Cardiac fibroblast (primary cell): ENCODE measurements at regions not wholly inside any gene's neighbourhood (a gene's known extent, or its start where the extent isn't known, plus 50 kb on each side); places are given as distances from the start of the nearest gene placed in this dataset.
"Not testable (repeated sequence)": the region's sequence is repeated elsewhere in the genome, so short reads cannot be mapped to it uniquely, and the experiment has no call there.

Experiments
- DNase-seq, 2 donors: peaks; one replicate each; pipeline versions ENCODE4 v3.0.0 to v3.0.0-alpha.2; 2010; ENCODE audit warnings: low read depth in 2 of 2
- H3K4me3 ChIP-seq, 2 donors: replicated peaks in 1 of 2; 1 replicate in 1 of 2; 2 replicates in 1 of 2; pipeline ENCODE4 v1.5.1; 2011; ENCODE audit warnings: low read depth in 2 of 2, low read length in 2 of 2, mild to moderate bottlenecking in 2 of 2, moderate library complexity in 1 of 2
- TF ChIP-seq, protein P1 (sequence below): IDR thresholded peaks from one replicate; pipeline ENCODE4 v1.5.1; 2011; ENCODE audit warnings: low read depth, mild to moderate bottlenecking, low read length, inconsistent platforms

DNA sequence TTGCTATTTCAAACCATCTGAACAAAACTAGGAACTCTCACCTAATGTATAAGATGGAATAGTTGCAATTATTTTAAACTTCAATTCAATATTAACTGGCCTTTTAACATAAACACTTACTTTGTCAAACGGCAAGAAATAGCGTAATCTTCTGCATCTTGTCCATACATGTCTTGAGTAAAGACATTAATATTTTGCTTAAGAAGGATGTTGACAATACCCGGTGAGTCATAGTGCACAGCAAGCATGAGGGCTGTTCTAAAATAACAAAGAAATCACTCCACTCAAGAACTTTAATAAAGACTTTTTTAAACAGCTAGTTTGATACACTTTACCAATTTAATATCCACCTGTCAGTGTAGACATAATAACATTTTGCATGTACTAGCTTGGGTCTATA, 240.9 kb downstream of the LIPI start:
- not testable (repeated sequence) for H3K4me3 ChIP-seq
- DNase-seq = peak in 1 of 2 donors; percentile 0

DNA sequence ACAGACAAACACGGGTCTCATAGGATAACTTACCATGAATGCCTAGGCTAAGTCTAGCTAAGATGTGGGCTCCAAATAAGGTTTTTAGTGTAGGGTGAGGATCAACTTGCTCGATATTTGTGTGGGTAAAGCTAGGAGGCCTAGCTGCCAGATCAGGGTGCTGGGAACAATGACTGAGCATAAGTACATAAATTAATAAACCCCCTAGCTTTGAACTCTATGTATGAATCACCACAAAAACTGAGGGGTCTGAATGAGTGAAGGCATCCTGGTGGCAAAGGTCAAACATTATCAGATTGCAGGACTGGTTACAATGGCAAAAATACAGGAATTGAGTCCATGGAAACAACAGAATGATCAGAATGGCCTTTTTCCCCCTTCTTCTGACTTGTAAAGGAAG, 241.8 kb downstream of the LIPI start:
- H3K4me3 ChIP-seq, DNase-seq: not testable (repeated sequence)

DNA sequence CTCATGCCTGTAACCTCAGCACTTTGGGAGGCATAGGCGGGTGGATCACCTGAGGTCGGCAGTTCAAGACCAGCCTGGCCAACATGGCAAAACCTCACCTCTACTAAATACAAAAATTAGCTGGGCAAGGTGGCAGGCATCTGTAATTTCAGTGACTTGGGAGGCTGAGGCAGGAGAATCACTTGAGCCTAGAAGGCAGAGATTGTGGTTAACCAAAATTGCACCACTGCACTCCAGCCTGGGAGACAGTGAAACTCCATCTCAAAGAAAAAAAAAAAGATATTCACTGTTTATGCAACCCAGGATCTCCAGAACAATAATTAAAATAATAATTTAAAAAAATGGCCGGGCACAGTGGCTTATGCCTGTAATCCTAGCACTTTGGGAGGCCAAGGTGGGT, 247.5 kb downstream of the LIPI start:
- not testable (repeated sequence) for DNase-seq, H3K4me3 ChIP-seq

DNA sequence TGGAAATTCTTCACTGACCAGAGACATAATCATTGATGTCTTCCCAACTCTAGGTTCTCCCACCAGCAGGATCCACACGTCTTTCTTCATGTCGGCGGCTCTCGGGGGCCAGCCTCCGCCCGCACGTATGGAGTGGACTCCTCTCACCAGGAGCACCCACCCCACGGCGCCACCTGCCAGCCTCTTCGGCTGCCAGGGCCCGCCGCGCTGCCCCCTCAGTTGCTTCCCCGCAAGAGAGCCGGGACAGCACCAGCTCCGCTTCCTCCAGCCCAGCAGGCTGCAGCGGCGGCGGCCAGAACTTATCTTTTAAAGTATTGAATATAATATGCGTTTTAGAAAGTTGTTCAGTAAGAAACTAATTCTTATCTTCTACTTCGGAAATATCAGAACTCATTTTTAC, 273.5 kb downstream of the LIPI start:
- no peak for DNase-seq

DNA sequence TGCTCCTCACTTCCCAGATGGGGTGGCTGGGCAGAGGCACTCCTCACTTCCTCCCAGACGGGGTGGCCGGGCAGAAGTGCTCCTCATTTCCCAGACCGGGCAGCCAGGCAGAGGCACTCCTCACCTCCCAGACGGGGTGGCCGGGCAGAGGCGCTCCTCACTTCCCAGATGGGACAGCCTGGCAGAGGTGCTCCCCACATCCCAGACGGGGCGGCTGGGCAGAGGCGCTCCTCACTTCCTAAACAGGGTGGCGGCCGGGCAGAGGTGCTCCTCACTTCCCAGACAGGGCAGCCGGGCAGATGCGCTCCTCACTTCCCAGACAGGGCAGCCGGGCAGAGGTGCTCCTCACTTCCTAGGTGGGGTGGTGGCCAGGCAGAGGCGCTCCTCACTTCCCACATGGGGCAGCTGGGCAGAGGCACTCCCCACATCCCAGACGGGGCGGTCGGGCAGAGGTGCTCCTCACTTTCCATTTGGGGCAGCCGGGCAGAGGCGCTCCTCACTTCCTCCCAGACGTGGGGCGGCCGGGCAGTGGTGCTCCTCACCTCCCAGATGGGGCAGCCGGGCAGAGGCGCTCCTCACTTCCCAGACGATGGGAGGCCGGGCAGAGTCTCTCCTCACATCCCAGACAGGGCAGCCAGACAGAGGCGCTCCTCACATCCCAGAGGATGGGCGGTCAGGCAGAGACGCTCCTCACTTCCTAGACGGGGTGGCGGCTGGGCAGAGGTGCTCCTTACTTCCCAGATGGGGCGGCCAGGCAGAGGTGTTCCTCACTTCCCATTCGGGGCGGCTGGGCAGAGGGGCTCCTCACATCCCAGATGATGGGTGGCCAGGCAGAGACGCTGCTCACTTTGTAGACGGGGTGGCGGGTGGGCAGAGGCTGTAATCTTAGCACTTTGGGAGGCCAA, 274.5 kb downstream of the LIPI start:
- DNase-seq, H3K4me3 ChIP-seq: not testable (repeated sequence)

More for the DNA sequence above, 273.5 kb downstream of the LIPI start:
- TF ChIP-seq, protein P1, sequence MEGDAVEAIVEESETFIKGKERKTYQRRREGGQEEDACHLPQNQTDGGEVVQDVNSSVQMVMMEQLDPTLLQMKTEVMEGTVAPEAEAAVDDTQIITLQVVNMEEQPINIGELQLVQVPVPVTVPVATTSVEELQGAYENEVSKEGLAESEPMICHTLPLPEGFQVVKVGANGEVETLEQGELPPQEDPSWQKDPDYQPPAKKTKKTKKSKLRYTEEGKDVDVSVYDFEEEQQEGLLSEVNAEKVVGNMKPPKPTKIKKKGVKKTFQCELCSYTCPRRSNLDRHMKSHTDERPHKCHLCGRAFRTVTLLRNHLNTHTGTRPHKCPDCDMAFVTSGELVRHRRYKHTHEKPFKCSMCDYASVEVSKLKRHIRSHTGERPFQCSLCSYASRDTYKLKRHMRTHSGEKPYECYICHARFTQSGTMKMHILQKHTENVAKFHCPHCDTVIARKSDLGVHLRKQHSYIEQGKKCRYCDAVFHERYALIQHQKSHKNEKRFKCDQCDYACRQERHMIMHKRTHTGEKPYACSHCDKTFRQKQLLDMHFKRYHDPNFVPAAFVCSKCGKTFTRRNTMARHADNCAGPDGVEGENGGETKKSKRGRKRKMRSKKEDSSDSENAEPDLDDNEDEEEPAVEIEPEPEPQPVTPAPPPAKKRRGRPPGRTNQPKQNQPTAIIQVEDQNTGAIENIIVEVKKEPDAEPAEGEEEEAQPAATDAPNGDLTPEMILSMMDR = no peak
- H3K4me3 ChIP-seq = no peak overlapping the region

DNA sequence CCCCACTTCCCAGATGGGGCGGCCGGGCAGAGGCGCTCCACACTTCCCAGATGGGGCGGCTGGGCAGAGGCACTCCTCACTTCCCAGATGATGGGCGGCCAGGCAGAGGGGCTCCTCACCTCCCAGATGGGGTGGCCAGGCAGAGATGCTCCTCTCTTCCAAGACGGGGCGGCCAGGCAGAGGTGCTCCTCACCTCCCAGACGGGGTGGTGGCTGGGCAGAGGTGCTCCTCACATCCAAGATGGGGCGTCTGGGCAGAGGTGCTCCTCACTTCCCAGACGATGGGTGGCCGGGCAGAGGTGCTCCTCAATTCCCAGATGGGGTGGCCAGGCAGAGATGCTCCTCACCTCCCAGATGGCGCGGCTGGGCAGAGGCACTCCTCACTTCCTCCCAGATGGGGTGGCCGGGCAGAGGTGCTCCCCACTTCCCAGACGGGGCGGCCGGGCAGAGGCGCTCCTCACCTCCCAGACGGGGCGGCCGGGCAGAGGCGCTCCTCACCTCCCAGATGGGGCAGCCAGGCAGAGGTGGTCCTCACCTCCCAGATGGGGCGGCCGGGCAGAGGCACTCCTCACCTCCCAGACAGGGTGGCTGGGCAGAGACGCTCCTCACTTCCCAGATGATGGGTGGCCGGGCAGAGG, 275.2 kb downstream of the LIPI start:
- H3K4me3 ChIP-seq, DNase-seq: not testable (repeated sequence)

DNA sequence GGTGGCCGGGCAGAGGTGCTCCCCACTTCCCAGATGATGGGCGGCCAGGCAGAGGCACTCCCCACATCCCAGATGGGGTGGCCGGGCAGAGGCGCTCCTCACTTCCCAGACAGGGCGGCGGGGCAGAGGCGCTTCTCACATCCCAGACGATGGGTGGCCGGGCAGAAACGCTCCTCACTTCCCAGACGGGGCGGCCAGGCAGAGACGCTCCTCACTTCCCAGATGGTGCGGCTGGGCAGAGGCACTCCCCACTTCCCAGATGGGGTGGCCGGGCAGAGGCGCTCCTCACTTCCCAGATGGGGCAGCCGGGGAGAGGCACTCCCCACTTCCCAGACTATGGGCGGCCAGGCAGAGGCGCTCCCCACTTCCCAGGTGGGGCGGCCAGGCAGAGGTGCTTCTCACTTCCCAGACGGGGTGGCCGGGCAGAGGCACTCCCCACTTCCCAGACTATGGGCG, 275.8 kb downstream of the LIPI start:
- H3K4me3 ChIP-seq, DNase-seq: not testable (repeated sequence)

DNA sequence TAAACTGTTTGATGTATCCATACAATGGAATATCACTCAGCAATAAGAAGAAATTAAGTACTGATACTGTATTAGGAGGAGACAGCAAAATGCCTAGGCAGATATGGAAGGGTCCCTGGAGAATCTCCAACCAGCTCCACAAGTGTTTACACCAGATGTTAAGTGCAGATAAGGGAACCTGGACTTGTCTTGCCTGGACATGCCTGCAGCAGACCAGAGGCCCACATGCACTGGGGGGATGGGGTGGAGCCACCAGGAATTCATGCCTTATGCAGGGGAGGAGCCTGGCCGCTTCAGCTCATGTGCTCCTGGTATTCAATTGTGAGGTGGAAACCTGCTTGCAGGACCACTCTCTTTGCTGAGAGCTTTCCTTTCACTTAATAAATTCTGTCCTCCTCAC, 287.6 kb downstream of the LIPI start:
- DNase-seq = not testable (repeated sequence)

DNA sequence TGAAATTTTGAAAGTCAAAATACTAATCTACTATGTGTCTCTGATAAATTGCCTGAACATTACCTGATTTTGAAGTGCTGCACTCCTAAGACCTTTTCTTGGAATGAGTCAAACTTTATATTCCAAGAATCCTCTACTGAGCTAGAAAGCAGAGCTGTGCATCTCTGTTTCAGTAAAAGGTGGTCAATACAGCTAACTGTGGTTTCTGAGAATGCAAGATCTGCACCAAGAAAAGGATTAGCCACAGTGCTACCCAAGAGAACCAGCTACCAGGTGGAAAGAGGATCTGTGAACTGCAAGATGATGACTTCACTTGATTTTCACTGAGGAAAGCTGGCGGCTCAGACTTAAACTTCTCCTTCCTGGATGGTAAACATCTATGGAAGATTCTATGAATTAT, 289.3 kb downstream of the LIPI start:
- DNase-seq, H3K4me3 ChIP-seq: not testable (repeated sequence)

More for the DNA sequence above, 287.6 kb downstream of the LIPI start:
- not testable (repeated sequence) for H3K4me3 ChIP-seq

DNA sequence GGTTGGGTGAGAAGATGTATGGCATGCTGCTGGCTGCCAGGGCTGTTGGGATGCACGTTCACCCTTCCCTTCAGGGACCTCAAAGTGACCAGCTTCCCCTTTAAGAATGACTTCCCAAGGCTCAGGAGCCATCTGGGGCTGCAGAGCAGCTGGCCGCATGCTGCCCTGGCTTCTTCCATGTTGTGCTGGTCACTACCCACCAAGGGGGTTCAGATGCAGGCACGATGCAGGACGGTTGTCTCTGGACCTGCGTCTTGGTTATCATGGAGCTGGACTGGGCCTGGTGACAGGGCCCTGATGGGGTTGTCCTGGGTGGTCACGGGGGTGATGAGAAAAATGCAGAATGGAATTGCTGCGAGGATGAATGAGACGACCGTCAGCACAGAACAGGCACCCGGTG, 297.8 kb downstream of the POTED start:
- DNase-seq = not testable (repeated sequence)

DNA sequence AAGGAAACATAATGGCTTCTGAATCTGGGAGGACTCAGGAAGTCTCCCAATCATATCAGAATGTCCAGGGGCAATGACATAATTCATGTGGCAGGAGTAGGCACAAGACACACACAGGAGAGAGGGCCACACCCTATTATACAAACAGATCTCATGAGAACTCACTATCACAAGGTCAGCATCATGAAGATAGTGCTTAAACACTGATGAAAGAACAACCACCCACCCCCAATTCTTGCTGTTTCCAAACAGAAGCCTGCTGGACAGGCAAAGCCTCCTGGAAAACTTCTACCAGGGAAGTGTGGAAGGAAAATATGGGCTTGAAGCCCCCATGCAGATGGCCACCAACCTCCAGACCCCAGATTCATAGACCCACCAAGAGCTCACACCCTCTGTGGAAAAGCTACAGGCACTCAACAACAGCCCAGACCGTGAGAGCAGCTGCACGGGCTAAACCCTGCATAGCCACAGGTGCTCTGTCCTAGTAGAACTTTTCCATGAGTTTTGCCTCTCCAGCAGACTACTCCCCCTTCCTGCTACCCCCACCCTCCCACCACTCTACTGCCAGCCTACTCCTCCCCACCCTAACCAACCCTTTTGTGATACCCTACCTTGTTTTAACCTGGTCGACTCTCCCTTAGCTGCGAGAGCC, 287.1 kb downstream of the POTED start:
- not testable (repeated sequence) for DNase-seq, H3K4me3 ChIP-seq

More for the DNA sequence above, 297.8 kb downstream of the POTED start:
- not testable (repeated sequence) for H3K4me3 ChIP-seq

DNA sequence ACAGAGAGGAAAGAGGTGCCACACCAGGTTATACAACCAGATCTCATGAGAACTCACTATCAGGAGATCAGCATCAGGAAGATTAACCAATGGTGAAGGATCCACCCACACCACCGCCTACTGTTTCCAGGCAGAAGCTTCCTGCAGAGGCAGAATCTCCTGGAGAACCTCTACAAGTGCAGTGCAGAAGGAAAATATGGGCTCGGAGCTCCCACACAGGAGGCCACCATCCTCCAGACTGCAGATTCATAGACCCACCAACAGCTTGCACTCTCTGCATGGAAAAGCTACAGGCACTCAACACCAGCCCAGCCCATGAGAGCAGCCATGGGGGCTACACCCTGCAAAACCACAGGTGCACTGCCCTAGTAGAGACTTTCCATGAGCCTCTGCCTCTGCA, 284.0 kb downstream of the POTED start:
- DNase-seq, H3K4me3 ChIP-seq: not testable (repeated sequence)

DNA sequence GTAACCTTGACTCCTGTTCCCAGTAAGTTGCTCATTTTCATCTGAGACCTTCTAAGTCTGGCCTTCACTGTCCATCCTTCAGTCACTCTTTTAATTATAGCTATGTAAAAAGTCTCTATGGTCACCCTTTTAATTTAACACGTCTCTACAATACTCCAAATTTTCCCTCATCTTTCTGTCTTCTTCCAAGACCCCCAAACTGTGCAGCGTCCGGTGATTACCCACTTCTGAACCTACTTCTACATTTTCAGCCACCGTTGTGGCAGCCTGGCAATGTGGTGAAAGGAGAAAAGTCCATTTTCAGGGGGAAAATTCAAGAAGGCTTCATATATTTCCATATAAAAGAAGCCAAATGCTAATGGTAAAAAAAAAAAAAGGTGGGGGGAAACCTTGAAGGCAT, 283.4 kb downstream of the POTED start:
- H3K4me3 ChIP-seq, DNase-seq: not testable (repeated sequence)

DNA sequence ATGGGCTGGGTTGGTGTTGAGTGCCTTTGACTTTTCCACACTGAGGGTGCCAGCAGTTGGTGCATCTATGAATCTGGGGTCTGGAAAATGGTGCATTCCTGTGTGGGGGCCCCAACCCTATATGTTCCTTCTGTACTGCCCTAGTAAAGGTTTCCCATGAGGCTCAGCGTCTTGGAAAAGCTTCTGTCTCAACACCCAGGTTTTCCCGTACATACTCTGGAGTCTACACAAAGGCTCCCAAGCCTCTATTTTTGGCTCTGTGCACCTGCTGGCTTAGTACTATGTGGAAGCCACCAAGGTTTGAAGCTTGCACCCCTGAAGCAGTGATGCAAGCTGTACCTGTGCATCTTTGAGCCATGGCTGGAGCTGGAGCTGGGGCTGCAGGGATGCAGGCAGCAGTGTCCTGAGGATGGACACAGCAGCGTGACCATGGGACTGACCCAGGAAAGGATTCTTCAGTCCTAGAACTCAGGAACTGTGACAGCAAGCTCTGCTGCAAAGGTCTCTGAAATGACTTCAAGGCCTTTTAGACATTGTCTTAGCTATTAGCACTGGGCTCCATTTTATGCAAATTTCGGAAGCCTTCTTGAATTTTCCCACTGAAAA, 282.7 kb downstream of the POTED start:
- H3K4me3 ChIP-seq, DNase-seq: not testable (repeated sequence)

DNA sequence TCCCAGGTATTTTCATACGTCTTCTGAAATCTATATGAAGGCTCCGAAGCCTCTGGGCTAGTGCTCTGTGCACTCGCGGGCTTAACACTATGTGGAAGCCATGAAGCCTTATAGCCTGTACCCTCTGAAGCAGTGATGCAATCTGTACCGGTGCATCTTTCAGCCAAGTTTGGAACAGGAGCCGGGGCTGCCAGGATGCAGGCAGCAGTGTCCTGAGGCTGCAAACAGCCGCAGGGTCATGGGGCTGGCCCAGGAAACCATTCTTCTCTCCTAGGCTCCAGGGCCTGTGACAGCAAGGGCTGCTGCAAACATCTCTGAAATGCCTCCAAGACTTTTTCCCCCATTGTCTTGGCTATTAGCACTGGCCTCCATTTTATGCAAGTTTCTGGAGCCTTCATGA, 279.6 kb downstream of the POTED start:
- DNase-seq = not testable (repeated sequence)

DNA sequence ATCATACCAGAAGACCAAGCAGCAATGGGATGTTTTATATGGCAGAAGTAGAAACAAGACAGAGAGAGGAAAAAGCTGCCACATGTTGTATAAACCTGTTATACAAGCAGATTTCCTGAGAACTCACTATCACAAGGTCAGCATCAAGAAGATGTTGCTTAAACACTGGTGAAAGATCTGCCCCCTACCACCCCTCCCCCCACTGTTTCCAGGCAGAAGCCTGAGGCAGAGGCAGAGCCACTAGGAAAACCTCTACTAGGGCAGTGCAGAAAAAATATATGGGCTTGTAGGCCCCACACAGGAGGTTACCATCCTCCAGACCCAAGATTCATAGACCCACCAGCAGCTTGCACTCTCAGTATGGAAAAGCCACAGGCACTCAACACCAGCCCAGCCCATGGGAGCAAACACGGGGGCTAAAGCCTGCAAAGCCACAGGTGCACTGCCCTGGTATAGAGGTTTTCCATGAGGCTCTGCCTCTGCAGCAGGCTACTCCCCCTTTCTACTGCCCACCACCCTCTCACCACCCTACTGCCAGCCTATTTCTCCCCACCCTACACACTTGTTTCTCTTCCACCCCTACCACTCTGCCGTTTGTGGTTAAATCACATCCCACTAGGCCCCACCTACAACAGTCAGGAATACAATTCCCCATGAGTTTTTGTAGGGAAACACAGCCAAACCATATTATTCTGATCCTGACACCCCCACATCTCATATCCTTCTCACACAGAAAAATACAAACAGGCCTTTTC, 274.2 kb downstream of the POTED start:
- not testable (repeated sequence) for DNase-seq, H3K4me3 ChIP-seq

More for the DNA sequence above, 279.6 kb downstream of the POTED start:
- H3K4me3 ChIP-seq = not testable (repeated sequence)
